HCT116 (cell line): ENCODE measurements at regions not wholly inside any gene's neighbourhood (a gene's known extent, or its start where the extent isn't known, plus 50 kb on each side); places are given as distances from the start of the nearest gene placed in this dataset.

Experiments used
- CTCF ChIP-seq, 3 experiments: fragments of 200-600 bp in 1 of 3; sonication (generic) in 1 of 3; IDR thresholded peaks in 2 of 3; conservative IDR thresholded peaks in 1 of 3; 2 replicates each; pipeline ENCODE4 v1.5.1; 2012 to 2017; ENCODE audit warnings: low read depth in 2 of 3, low read length in 2 of 3, antibody characterized with exemption in 1 of 3, borderline replicate concordance in 1 of 3, control low read depth in 1 of 3, mild to moderate bottlenecking in 1 of 3, mixed read lengths in 1 of 3, mixed run types in 1 of 3, moderate library complexity in 1 of 3; ENCODE audit not compliant: insufficient read depth in 1 of 3
- MAX ChIP-seq: IDR thresholded peaks from 2 replicates; pipeline ENCODE4 v1.6.1; 2012
- POLR2A ChIP-seq: IDR thresholded peaks from 2 replicates; pipeline ENCODE4 v1.7.0; 2011; ENCODE audit warnings: borderline replicate concordance; ENCODE audit not compliant: insufficient read depth, insufficient read length; ENCODE audit errors: extremely low read depth
- POLR2AphosphoS5 ChIP-seq: IDR thresholded peaks from 2 replicates; pipeline ENCODE4 v1.6.1; 2011; ENCODE audit warnings: mild to moderate bottlenecking, low read depth, low read length, moderate library complexity
- REST ChIP-seq: IDR thresholded peaks from 2 replicates; pipeline ENCODE4 v1.6.1; 2012; ENCODE audit warnings: low read depth

- TF ChIP-seq CTCF (IDR thresholded peaks at IDR 0.05 in 2 of 3, conservative IDR thresholded peaks at IDR 0.05 in 1 of 3; ENCODE audit: borderline replicate concordance in 1 of 3, insufficient read depth in 1 of 3, low read depth in 2 of 3, low read length in 2 of 3) (no peak), REST (no peak), POLR2AphosphoS5 (no peak), POLR2A (no peak), MAX (no peak)
Observed at GRCh38 chr18:64699081-64699480, 550.2 kb upstream of the LINC00305 start.
